WERI-Rb-1 (cell line): ENCODE measurements at regions not wholly inside any gene's neighbourhood (a gene's known extent, or its start where the extent isn't known, plus 50 kb on each side); places are given as distances from the start of the nearest gene placed in this dataset.

Experiments used
- DNase-seq: peaks from one replicate; pipeline ENCODE4 v3.0.0-alpha.2; 2020
- H3K27ac ChIP-seq: fragments of 250-450 bp; sonication (Bioruptor Pico); 2 replicates; pipeline ENCODE4 v1.5.1; 2020; ENCODE audit warnings: mild to moderate bottlenecking, moderate library complexity
- H3K27me3 ChIP-seq: fragments of 250-450 bp; sonication (Bioruptor Pico); 2 replicates; pipeline ENCODE4 v1.5.1; 2021; ENCODE audit warnings: mild to moderate bottlenecking, low read depth, moderate library complexity; ENCODE audit not compliant: insufficient read depth, severe bottlenecking
- H3K36me3 ChIP-seq: fragments of 250-450 bp; sonication (Bioruptor Pico); 2 replicates; pipeline ENCODE4 v1.5.1; 2020; ENCODE audit warnings: mild to moderate bottlenecking, moderate library complexity
- H3K4me3 ChIP-seq: 2 replicates; pipeline ENCODE4 v1.5.1; 2011; ENCODE audit warnings: low read depth, mild to moderate bottlenecking, control low read depth, low read length
- H3K9me3 ChIP-seq: fragments of 250-450 bp; sonication (Bioruptor Pico); 2 replicates; pipeline ENCODE4 v1.5.1; 2021; ENCODE audit warnings: mild to moderate bottlenecking, moderate library complexity; ENCODE audit not compliant: severe bottlenecking
- TF ChIP-seq, protein P1 (sequence below): IDR thresholded peaks from 2 replicates; pipeline ENCODE4 v1.5.1; 2011; ENCODE audit warnings: low read depth, mild to moderate bottlenecking, control low read depth, inconsistent platforms, low read length

DNA sequence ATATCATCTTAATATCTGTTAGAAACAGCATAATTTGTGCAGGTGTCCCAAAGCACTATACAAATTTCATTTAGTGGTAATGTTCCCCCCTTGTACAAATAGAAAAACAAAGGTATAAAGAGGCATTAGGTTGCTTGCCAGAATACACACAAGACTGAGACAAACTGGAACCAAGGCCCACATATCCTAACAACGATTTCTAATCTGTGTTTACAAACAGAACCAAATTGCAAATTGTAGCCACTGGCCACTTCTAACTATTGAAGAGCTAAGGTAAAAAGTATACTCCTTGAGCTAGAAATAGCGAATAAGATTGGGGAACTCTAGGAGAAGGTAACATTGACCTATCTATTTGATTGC is 526.1 kb downstream of the KLF12 start:
- TF ChIP-seq, protein P1, sequence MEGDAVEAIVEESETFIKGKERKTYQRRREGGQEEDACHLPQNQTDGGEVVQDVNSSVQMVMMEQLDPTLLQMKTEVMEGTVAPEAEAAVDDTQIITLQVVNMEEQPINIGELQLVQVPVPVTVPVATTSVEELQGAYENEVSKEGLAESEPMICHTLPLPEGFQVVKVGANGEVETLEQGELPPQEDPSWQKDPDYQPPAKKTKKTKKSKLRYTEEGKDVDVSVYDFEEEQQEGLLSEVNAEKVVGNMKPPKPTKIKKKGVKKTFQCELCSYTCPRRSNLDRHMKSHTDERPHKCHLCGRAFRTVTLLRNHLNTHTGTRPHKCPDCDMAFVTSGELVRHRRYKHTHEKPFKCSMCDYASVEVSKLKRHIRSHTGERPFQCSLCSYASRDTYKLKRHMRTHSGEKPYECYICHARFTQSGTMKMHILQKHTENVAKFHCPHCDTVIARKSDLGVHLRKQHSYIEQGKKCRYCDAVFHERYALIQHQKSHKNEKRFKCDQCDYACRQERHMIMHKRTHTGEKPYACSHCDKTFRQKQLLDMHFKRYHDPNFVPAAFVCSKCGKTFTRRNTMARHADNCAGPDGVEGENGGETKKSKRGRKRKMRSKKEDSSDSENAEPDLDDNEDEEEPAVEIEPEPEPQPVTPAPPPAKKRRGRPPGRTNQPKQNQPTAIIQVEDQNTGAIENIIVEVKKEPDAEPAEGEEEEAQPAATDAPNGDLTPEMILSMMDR, result no peak
- H3K27ac ChIP-seq, result no peak overlapping the region
- H3K9me3 ChIP-seq, result peaks cover 2% of the 10 kb centered on the region
- H3K27me3 ChIP-seq, result no peaks in the 10 kb centered on the region
- no peak for DNase-seq
- H3K36me3 ChIP-seq, result no peaks in the 10 kb centered on the region
- no peak overlapping the region for H3K4me3 ChIP-seq

DNA sequence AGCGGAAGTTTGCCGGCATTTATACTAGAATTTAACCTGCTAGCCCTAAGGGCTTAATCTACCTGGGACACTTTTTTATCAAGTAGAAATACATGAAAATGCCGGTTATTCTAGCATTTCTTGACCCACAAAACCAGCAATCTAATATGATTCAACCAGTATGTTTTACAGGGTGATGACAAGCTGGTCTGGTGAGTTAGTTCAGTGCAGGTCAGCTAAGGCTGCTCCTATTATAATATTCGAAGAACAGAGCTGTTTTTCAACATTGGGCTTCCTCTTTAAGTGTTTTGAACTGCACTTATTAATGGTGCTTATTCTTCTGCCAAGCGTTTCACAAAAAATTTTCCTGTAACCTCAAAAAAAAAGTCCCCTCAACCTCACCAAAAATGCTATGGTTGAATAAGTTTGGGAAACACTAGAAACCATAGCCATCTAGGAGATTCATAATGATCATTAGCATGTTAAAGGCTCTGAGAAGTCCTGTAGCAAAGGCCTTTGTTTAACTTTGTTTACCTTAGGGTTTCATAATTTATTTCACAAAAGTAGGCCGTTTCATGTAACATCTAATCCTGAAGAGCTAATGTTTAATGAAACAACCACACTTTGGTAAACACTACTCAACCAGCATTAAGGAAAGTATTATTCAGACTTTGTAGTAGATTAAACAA is 526.6 kb downstream of the KLF12 start:
- DNase-seq, result no peak
- TF ChIP-seq, protein P1, result no peak
- Histone ChIP-seq H3K4me3 (no peak overlapping the region), H3K36me3 (no peaks in the 10 kb centered on the region), H3K27me3 (no peaks in the 10 kb centered on the region), H3K27ac (no peak overlapping the region), H3K9me3 (peaks cover 2% of the 10 kb centered on the region)

DNA sequence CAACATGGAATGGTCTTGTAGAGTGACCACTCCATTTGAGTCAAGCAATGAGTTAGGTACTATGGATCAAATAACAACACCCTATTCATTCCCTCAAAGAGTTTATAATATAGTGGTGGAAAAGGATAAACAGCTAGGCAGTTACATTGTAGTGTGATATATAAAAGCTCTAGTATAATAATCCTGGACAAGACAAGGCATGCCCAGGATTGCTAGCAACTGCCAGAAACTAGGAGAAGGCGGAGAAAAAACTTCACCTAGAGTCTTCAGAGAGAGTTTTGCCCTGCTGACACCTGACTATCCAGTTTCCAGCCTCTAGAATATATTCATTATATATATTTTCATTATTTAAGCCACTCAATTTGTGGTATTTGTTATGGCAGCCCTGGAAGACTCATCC is 530.6 kb downstream of the KLF12 start:
- Histone ChIP-seq H3K9me3 (peaks cover 2% of the 10 kb centered on the region), H3K27me3 (no peaks in the 10 kb centered on the region), H3K27ac (no peak overlapping the region), H3K36me3 (no peaks in the 10 kb centered on the region), H3K4me3 (no peak overlapping the region)
- TF ChIP-seq, protein P1, result no peak
- no peak for DNase-seq

DNA sequence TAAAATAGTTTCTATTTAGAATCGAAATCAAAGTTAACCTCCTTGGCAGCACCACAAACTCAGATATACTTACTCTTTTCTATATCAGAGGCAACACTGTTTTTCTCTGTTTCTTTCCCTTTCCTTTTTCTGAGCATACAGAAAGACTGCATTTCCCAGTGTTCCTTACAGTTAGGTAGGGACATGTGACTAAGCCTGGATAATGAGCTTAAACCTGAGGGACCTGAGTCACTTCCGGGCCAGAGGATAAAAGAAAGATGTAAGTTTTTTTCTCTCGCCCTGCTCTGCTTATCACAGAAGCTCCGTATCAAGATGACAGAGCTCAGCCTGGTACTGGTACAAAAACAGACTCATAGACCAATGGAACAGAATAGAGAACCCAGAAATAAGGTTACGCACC is 531.9 kb downstream of the KLF12 start:
- Histone ChIP-seq H3K9me3 (peaks cover 2% of the 10 kb centered on the region), H3K36me3 (no peaks in the 10 kb centered on the region), H3K4me3 (no peak overlapping the region), H3K27me3 (no peaks in the 10 kb centered on the region), H3K27ac (no peak overlapping the region)
- TF ChIP-seq, protein P1, result no peak
- DNase-seq, result peak; percentile 12

DNA sequence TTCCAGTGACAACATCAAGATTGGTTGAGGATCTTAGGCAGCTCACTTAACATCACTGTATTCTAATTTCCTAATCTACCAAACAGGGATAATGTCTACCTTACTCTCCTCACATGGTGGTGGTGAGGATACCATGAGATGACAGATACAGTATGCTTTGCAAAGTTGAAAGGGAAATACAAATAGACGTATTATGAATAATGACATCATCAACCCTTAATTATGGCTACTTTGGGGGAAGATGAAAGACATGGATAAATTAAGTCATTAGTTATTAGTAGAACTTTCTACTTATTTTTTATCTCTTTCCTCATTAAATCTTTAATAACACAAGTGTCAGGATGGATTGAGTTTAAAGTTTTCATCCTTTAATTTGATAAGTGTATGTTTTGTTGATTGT is 532.5 kb downstream of the KLF12 start:
- H3K9me3 ChIP-seq, result peaks cover 2% of the 10 kb centered on the region
- TF ChIP-seq, protein P1, result no peak
- H3K27ac ChIP-seq, result no peak overlapping the region
- H3K36me3 ChIP-seq, result no peaks in the 10 kb centered on the region
- no peak for DNase-seq
- no peak overlapping the region for H3K4me3 ChIP-seq
- no peaks in the 10 kb centered on the region for H3K27me3 ChIP-seq
